Fibroblast of lung (primary cell): ENCODE measurements at regions not wholly inside any gene's neighbourhood (a gene's known extent, or its start where the extent isn't known, plus 50 kb on each side); places are given as distances from the start of the nearest gene placed in this dataset.

Experiments used
- DNase-seq, 2 donors: peaks; one replicate each; pipeline versions ENCODE4 v3.0.0 to v3.0.0-alpha.2; 2010; ENCODE audit warnings: low read depth in 2 of 2
- H2AFZ ChIP-seq: 2 replicates; pipeline ENCODE4 v1.5.1; 2012; ENCODE audit warnings: low read length, control low read depth, inconsistent platforms
- H3K27ac ChIP-seq: 2 replicates; pipeline ENCODE4 v1.5.1; 2011; ENCODE audit warnings: low read length, control low read depth; ENCODE audit not compliant: insufficient read depth
- H3K27me3 ChIP-seq: 2 replicates; pipeline ENCODE4 v1.5.1; 2011; ENCODE audit warnings: mild to moderate bottlenecking, low read length; ENCODE audit not compliant: control insufficient read depth, insufficient read depth
- H3K36me3 ChIP-seq: 2 replicates; pipeline ENCODE4 v1.5.1; 2011; ENCODE audit warnings: low read length; ENCODE audit not compliant: control insufficient read depth, insufficient read depth
- H3K4me1 ChIP-seq: 2 replicates; pipeline ENCODE4 v1.5.1; 2011; ENCODE audit warnings: low read length; ENCODE audit not compliant: control insufficient read depth, insufficient read depth; ENCODE audit errors: extremely low read depth
- H3K4me2 ChIP-seq: 2 replicates; pipeline ENCODE4 v1.5.1; 2011; ENCODE audit warnings: low read length, control low read depth; ENCODE audit not compliant: insufficient read depth; ENCODE audit errors: extremely low read depth
- H3K4me3 ChIP-seq, 4 experiments: fragments of 200-600 bp in 1 of 4; sonication (generic) in 1 of 4; replicated peaks in 1 of 4; 2 replicates each; pipeline ENCODE4 v1.5.1; 2011 to 2016; ENCODE audit warnings: low read length in 4 of 4, low read depth in 3 of 4, mild to moderate bottlenecking in 3 of 4, control low read depth in 2 of 4, inconsistent platforms in 1 of 4, mixed read lengths in 1 of 4; ENCODE audit not compliant: insufficient read depth in 1 of 4; ENCODE audit errors: control extremely low read depth in 1 of 4
- H3K79me2 ChIP-seq: 2 replicates; pipeline ENCODE4 v1.5.1; 2012; ENCODE audit warnings: mild to moderate bottlenecking, low read length, inconsistent platforms; ENCODE audit not compliant: control insufficient read depth, insufficient read depth
- H3K9ac ChIP-seq: 2 replicates; pipeline ENCODE4 v1.5.1; 2011; ENCODE audit warnings: mild to moderate bottlenecking, low read length, control low read depth; ENCODE audit not compliant: insufficient read depth
- H3K9me3 ChIP-seq: 2 replicates; pipeline ENCODE4 v1.5.1; 2012; ENCODE audit warnings: low read depth, low read length; ENCODE audit not compliant: control insufficient read depth, insufficient read depth
- H4K20me1 ChIP-seq: 2 replicates; pipeline ENCODE4 v1.5.1; 2011; ENCODE audit warnings: low read length; ENCODE audit not compliant: control insufficient read depth, insufficient read depth; ENCODE audit errors: extremely low read depth
- EZH2 ChIP-seq: IDR thresholded peaks from 2 replicates; pipeline ENCODE4 v1.5.1; 2012; ENCODE audit warnings: low read length, control low read depth, mild to moderate bottlenecking; ENCODE audit errors: missing control alignments
- TF ChIP-seq, protein P1 (sequence below), 2 donors: IDR thresholded peaks in 1 of 2; conservative IDR thresholded peaks in 1 of 2; 1 replicate in 1 of 2; 2 replicates in 1 of 2; pipeline ENCODE4 v1.5.1; 2011 to 2012; ENCODE audit warnings: low read length in 2 of 2, control low read depth in 1 of 2, inconsistent platforms in 1 of 2, low read depth in 1 of 2, mild to moderate bottlenecking in 1 of 2

DNA sequence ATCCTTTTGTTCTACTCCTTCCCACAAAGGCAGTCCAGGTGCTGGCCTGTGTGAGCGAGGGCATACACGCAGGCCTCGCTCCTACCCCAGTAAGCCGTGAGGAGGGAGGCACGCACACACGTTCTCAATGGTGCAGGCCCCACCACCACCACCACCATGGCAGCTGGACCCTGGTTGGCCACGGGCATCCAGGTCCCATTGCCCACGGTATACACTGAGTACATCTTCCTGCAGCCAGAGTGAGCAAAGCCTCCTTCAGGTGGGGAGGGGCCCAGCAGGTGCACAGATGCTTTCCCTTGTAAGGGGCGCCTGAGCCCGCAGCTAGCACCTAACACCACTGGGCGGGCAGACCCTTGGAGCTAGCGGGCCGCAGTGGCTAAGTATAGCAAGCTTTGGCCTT is 373.3 kb upstream of the MKI67 start:
- Histone ChIP-seq H3K4me3 (no peak overlapping the region), H3K36me3 (no peaks in the 10 kb centered on the region), H3K4me2 (no peak overlapping the region), H4K20me1 (no peaks in the 10 kb centered on the region), H3K79me2 (no peaks in the 10 kb centered on the region), H3K27me3 (no peaks in the 10 kb centered on the region), H3K9me3 (no peaks in the 10 kb centered on the region), H3K27ac (no peak overlapping the region), H2AFZ (no peak overlapping the region), H3K9ac (no peak overlapping the region), H3K4me1 (no peaks in the 10 kb centered on the region)
- TF ChIP-seq, protein P1, sequence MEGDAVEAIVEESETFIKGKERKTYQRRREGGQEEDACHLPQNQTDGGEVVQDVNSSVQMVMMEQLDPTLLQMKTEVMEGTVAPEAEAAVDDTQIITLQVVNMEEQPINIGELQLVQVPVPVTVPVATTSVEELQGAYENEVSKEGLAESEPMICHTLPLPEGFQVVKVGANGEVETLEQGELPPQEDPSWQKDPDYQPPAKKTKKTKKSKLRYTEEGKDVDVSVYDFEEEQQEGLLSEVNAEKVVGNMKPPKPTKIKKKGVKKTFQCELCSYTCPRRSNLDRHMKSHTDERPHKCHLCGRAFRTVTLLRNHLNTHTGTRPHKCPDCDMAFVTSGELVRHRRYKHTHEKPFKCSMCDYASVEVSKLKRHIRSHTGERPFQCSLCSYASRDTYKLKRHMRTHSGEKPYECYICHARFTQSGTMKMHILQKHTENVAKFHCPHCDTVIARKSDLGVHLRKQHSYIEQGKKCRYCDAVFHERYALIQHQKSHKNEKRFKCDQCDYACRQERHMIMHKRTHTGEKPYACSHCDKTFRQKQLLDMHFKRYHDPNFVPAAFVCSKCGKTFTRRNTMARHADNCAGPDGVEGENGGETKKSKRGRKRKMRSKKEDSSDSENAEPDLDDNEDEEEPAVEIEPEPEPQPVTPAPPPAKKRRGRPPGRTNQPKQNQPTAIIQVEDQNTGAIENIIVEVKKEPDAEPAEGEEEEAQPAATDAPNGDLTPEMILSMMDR (conservative IDR thresholded peaks at IDR 0.05 in 1 of 2, IDR thresholded peaks at IDR 0.05 in 1 of 2; ENCODE audit: low read depth in 1 of 2, low read length in 2 of 2): no peak
- no peak for TF ChIP-seq EZH2
- no peak for DNase-seq

DNA sequence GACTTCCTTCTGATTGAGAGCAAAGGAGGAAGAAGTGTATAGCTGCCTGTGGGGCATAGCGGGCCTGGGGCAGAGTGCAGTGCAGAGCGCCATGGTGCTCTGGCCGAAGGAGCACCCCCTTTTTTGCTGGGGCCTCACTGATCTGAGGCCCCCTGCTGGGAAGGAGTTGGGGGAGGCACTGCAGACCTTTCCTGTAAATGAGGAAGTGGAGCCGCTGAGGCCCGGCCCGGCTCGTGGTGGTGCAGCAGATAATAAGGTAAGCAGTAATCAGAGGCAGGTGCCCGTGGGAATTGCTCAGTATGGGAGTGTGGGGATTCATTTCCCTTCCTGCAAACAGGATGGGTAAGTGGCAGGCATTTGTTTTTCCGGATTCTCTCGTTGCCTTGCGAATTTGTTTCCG is 373.7 kb upstream of the MKI67 start:
- DNase-seq: no peak
- H3K4me1 ChIP-seq: no peaks in the 10 kb centered on the region
- H3K27me3 ChIP-seq: no peaks in the 10 kb centered on the region
- no peak overlapping the region for H3K27ac ChIP-seq
- no peak overlapping the region for H3K9ac ChIP-seq
- no peaks in the 10 kb centered on the region for H3K79me2 ChIP-seq
- H3K9me3 ChIP-seq: no peaks in the 10 kb centered on the region
- no peak overlapping the region for H3K4me3 ChIP-seq
- no peak overlapping the region for H3K4me2 ChIP-seq
- no peaks in the 10 kb centered on the region for H4K20me1 ChIP-seq
- no peak overlapping the region for H2AFZ ChIP-seq
- TF ChIP-seq, protein P1 (conservative IDR thresholded peaks at IDR 0.05 in 1 of 2, IDR thresholded peaks at IDR 0.05 in 1 of 2; ENCODE audit: low read depth in 1 of 2, low read length in 2 of 2): no peak
- H3K36me3 ChIP-seq: no peaks in the 10 kb centered on the region

GRCh38 chr10:128500642-128501041 is 374.4 kb upstream of the MKI67 start:
- Histone ChIP-seq H3K9ac (no peak overlapping the region), H3K27ac (no peak overlapping the region), H3K4me2 (no peak overlapping the region), H3K9me3 (no peaks in the 10 kb centered on the region), H3K4me1 (no peaks in the 10 kb centered on the region), H3K27me3 (no peaks in the 10 kb centered on the region), H4K20me1 (no peaks in the 10 kb centered on the region), H3K4me3 (no peak overlapping the region), H3K79me2 (no peaks in the 10 kb centered on the region), H3K36me3 (no peaks in the 10 kb centered on the region), H2AFZ (no peak overlapping the region)
- TF ChIP-seq, protein P1 (conservative IDR thresholded peaks at IDR 0.05 in 1 of 2, IDR thresholded peaks at IDR 0.05 in 1 of 2; ENCODE audit: low read depth in 1 of 2, low read length in 2 of 2): no peak
- TF ChIP-seq EZH2: no peak
- DNase-seq: no peak
